HL-60 (cell line): ENCODE measurements at regions not wholly inside any gene's neighbourhood (a gene's known extent, or its start where the extent isn't known, plus 50 kb on each side); places are given as distances from the start of the nearest gene placed in this dataset.

ENCODE experiments used
- DNase-seq, 2 experiments: peaks; one replicate each; pipeline ENCODE4 v3.0.0-alpha.2; 2010 to 2020; ENCODE audit warnings: low read depth in 1 of 2, low spot score in 1 of 2
- H3K27ac ChIP-seq: fragments of 250-450 bp; sonication (Bioruptor Pico); replicated peaks from 2 replicates; pipeline ENCODE4 v1.5.1; 2020; ENCODE audit warnings: mild to moderate bottlenecking, moderate library complexity
- H3K27me3 ChIP-seq: fragments of 250-450 bp; sonication (Bioruptor Pico); 2 replicates; pipeline ENCODE4 v1.5.1; 2021; ENCODE audit warnings: mild to moderate bottlenecking, moderate library complexity; ENCODE audit not compliant: insufficient read depth, poor library complexity, severe bottlenecking
- H3K4me3 ChIP-seq: replicated peaks from 2 replicates; pipeline ENCODE4 v1.5.1; 2011; ENCODE audit warnings: mild to moderate bottlenecking, control low read depth, low read length; ENCODE audit not compliant: insufficient read depth
- GABPA ChIP-seq: IDR thresholded peaks from 2 replicates; pipeline ENCODE4 v1.6.1; 2012; ENCODE audit warnings: low read depth
- POLR2AphosphoS5 ChIP-seq: IDR thresholded peaks from 2 replicates; pipeline ENCODE4 v1.6.1; 2012; ENCODE audit warnings: low read depth
- SPI1 ChIP-seq: IDR thresholded peaks from 2 replicates; pipeline ENCODE4 v1.6.1; 2012; ENCODE audit warnings: low read depth, mild to moderate bottlenecking, borderline replicate concordance
- TF ChIP-seq, protein P1 (sequence below): IDR thresholded peaks from one replicate; pipeline ENCODE4 v1.5.1; 2011; ENCODE audit warnings: low read length, control low read depth, inconsistent platforms; ENCODE audit not compliant: insufficient read depth
- TF ChIP-seq, protein P2 (sequence below): IDR thresholded peaks from 2 replicates; pipeline ENCODE4 v1.6.1; 2012; ENCODE audit warnings: low read depth; ENCODE audit not compliant: insufficient replicate concordance

DNA sequence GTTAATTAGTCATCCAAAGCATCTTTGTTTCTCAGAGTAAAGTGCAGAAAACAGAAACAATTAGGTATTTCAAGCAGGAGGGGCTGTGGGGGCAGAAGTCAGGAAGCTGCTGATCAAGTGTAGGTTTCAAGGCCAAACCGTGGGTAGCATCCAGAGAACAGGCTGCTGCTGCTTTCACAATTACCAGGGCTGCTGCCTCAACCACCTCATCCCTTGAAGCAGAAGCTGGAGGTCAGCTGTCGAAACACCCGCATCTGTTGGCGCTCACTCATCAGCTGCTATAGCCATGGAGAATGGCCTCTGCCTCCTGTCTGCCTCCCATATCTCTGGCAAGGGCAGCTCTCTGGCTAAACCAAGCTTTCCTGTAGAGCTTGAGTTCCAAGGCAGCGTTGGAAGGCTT is 122.9 kb upstream of the OSMR start:
- no peak overlapping the region for H3K4me3 ChIP-seq
- no peak for TF ChIP-seq GABPA
- TF ChIP-seq POLR2AphosphoS5 = no peak
- TF ChIP-seq, protein P1, sequence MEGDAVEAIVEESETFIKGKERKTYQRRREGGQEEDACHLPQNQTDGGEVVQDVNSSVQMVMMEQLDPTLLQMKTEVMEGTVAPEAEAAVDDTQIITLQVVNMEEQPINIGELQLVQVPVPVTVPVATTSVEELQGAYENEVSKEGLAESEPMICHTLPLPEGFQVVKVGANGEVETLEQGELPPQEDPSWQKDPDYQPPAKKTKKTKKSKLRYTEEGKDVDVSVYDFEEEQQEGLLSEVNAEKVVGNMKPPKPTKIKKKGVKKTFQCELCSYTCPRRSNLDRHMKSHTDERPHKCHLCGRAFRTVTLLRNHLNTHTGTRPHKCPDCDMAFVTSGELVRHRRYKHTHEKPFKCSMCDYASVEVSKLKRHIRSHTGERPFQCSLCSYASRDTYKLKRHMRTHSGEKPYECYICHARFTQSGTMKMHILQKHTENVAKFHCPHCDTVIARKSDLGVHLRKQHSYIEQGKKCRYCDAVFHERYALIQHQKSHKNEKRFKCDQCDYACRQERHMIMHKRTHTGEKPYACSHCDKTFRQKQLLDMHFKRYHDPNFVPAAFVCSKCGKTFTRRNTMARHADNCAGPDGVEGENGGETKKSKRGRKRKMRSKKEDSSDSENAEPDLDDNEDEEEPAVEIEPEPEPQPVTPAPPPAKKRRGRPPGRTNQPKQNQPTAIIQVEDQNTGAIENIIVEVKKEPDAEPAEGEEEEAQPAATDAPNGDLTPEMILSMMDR = no peak
- no peak for TF ChIP-seq SPI1
- TF ChIP-seq, protein P2, sequence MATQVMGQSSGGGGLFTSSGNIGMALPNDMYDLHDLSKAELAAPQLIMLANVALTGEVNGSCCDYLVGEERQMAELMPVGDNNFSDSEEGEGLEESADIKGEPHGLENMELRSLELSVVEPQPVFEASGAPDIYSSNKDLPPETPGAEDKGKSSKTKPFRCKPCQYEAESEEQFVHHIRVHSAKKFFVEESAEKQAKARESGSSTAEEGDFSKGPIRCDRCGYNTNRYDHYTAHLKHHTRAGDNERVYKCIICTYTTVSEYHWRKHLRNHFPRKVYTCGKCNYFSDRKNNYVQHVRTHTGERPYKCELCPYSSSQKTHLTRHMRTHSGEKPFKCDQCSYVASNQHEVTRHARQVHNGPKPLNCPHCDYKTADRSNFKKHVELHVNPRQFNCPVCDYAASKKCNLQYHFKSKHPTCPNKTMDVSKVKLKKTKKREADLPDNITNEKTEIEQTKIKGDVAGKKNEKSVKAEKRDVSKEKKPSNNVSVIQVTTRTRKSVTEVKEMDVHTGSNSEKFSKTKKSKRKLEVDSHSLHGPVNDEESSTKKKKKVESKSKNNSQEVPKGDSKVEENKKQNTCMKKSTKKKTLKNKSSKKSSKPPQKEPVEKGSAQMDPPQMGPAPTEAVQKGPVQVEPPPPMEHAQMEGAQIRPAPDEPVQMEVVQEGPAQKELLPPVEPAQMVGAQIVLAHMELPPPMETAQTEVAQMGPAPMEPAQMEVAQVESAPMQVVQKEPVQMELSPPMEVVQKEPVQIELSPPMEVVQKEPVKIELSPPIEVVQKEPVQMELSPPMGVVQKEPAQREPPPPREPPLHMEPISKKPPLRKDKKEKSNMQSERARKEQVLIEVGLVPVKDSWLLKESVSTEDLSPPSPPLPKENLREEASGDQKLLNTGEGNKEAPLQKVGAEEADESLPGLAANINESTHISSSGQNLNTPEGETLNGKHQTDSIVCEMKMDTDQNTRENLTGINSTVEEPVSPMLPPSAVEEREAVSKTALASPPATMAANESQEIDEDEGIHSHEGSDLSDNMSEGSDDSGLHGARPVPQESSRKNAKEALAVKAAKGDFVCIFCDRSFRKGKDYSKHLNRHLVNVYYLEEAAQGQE = no peak
- no peak for DNase-seq
- no peaks in the 10 kb centered on the region for H3K27me3 ChIP-seq
- no peak overlapping the region for H3K27ac ChIP-seq

DNA sequence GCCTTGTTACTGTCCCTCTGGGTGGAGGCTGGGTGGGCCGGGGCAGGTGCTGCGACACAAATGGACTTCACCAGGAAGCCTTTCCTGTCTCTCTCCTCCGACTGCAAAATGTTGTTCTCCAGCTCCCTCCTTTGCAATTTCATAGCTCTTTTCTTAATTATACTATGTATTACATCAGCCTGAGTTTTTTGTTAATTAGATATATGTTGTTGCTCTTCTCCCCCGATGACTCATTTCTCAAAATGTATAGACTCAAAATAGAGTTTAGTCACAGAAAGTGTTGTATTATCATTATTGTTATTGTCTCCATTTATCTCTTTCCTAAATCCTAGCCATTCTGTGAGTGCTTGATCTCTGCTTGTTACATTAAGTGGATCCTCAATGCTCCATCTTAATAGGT is 122.4 kb upstream of the OSMR start:
- H3K4me3 ChIP-seq = no peak overlapping the region
- no peak overlapping the region for H3K27ac ChIP-seq
- no peak for DNase-seq
- TF ChIP-seq POLR2AphosphoS5 = no peak
- no peak for TF ChIP-seq GABPA
- TF ChIP-seq SPI1 = no peak
- TF ChIP-seq, protein P1 = no peak
- TF ChIP-seq, protein P2 = no peak
- H3K27me3 ChIP-seq = no peaks in the 10 kb centered on the region

GRCh38 chr5:38724301-38725030 is 121.3 kb upstream of the OSMR start:
- no peak for DNase-seq
- Histone ChIP-seq H3K27me3 (no peaks in the 10 kb centered on the region), H3K27ac (no peak overlapping the region), H3K4me3 (no peak overlapping the region)
- TF ChIP-seq, protein P2 = no peak
- TF ChIP-seq, protein P1 = no peak
- TF ChIP-seq GABPA (no peak), POLR2AphosphoS5 (no peak), SPI1 (no peak)
